Activated CD4-positive, alpha-beta memory T cell treated with anti-CD3 and anti-CD28 coated beads, Interleukin-2, amount 10 ng/mL, durations not matched to agents 7 days and 5 days (primary cell): ENCODE measurements at regions not wholly inside any gene's neighbourhood (a gene's known extent, or its start where the extent isn't known, plus 50 kb on each side); places are given as distances from the start of the nearest gene placed in this dataset.

ENCODE experiments used
- CTCF ChIA-PET: fragments of 350-600 bp; sonication (Branson Sonifier 250); formaldehyde crosslinking; loops from one replicate; lab custom pipeline; 2021; ENCODE audit warnings: antibody characterized with exemption, inconsistent platforms; lab: Charles Lee
- POLR2A ChIA-PET: fragments of 350-600 bp; sonication (Branson Sonifier 250); formaldehyde crosslinking; loops from one replicate; lab custom pipeline; 2021; ENCODE audit warnings: antibody characterized with exemption; lab: Charles Lee
- DNase-seq: peaks from one replicate; pipeline ENCODE4 v3.0.0-alpha.2; 2020
- H3K27ac Mint-ChIP-seq: one replicate; pipeline ENCODE4 v1.8.0; 2021; ENCODE audit warnings: mild to moderate bottlenecking, mixed read lengths
- H3K27me3 Mint-ChIP-seq: one replicate; pipeline ENCODE4 v1.8.0; 2021; ENCODE audit warnings: mixed read lengths
- H3K36me3 Mint-ChIP-seq: one replicate; pipeline ENCODE4 v1.8.0; 2021; ENCODE audit warnings: low read depth, mixed read lengths
- H3K4me1 Mint-ChIP-seq: one replicate; pipeline ENCODE4 v1.8.0; 2021; ENCODE audit warnings: mixed read lengths
- H3K4me3 Mint-ChIP-seq: one replicate; pipeline ENCODE4 v1.8.0; 2021; ENCODE audit warnings: mild to moderate bottlenecking, mixed read lengths
- H3K9me3 Mint-ChIP-seq: one replicate; pipeline ENCODE4 v1.8.0; 2021; ENCODE audit warnings: mixed read lengths

- no peaks in the 10 kb centered on the region for H3K4me1 Mint-ChIP-seq
- H3K36me3 Mint-ChIP-seq, result no peaks in the 10 kb centered on the region
- ChIA-PET CTCF (no interaction called here), POLR2A (no interaction called here)
- H3K4me3 Mint-ChIP-seq, result no peak overlapping the region
- no peaks in the 10 kb centered on the region for H3K27me3 Mint-ChIP-seq
- no peak for DNase-seq
- H3K9me3 Mint-ChIP-seq, result peaks cover 3% of the 10 kb centered on the region
- no peak overlapping the region for H3K27ac Mint-ChIP-seq
Observed at GRCh38 chr19:30314056-30314804, 58.0 kb upstream of the ZNF536 start.

- ChIA-PET CTCF (no interaction called here), POLR2A (no interaction called here)
- no peak overlapping the region for H3K27ac Mint-ChIP-seq
- no peak overlapping the region for H3K4me3 Mint-ChIP-seq
- H3K27me3 Mint-ChIP-seq, result no peaks in the 10 kb centered on the region
- DNase-seq, result no peak
- no peaks in the 10 kb centered on the region for H3K9me3 Mint-ChIP-seq
- no peaks in the 10 kb centered on the region for H3K36me3 Mint-ChIP-seq
- H3K4me1 Mint-ChIP-seq, result no peaks in the 10 kb centered on the region
Observed at GRCh38 chr19:30314805-30315155, 57.4 kb upstream of the ZNF536 start.

GRCh38 chr19:30315159-30315558 lies 57.0 kb upstream of the ZNF536 start:
- H3K4me1 Mint-ChIP-seq, result no peaks in the 10 kb centered on the region
- no peak for DNase-seq
- H3K36me3 Mint-ChIP-seq, result no peaks in the 10 kb centered on the region
- H3K9me3 Mint-ChIP-seq, result no peaks in the 10 kb centered on the region
- CTCF ChIA-PET, result no interaction called here
- H3K4me3 Mint-ChIP-seq, result no peak overlapping the region
- H3K27me3 Mint-ChIP-seq, result no peaks in the 10 kb centered on the region
- H3K27ac Mint-ChIP-seq, result no peak overlapping the region
- POLR2A ChIA-PET, result no interaction called here

GRCh38 chr19:30316000-30316491 lies 56.1 kb upstream of the ZNF536 start:
- Mint-ChIP-seq H3K36me3 (no peaks in the 10 kb centered on the region), H3K27ac (no peak overlapping the region), H3K9me3 (no peaks in the 10 kb centered on the region), H3K27me3 (no peaks in the 10 kb centered on the region), H3K4me1 (no peaks in the 10 kb centered on the region), H3K4me3 (no peak overlapping the region)
- CTCF ChIA-PET, result no interaction called here
- POLR2A ChIA-PET, result no interaction called here
- no peak for DNase-seq

GRCh38 chr19:30316560-30317106 lies 55.6 kb upstream of the ZNF536 start:
- Mint-ChIP-seq H3K27ac (no peak overlapping the region), H3K27me3 (no peaks in the 10 kb centered on the region), H3K36me3 (no peaks in the 10 kb centered on the region), H3K4me1 (no peaks in the 10 kb centered on the region), H3K9me3 (no peaks in the 10 kb centered on the region), H3K4me3 (no peak overlapping the region)
- no peak for DNase-seq
- CTCF ChIA-PET, result no interaction called here
- POLR2A ChIA-PET, result no interaction called here

GRCh38 chr19:30317403-30317802 lies 54.8 kb upstream of the ZNF536 start:
- Mint-ChIP-seq H3K9me3 (no peaks in the 10 kb centered on the region), H3K4me1 (no peaks in the 10 kb centered on the region), H3K27me3 (no peaks in the 10 kb centered on the region), H3K36me3 (no peaks in the 10 kb centered on the region), H3K27ac (no peak overlapping the region), H3K4me3 (no peak overlapping the region)
- DNase-seq, result no peak
- ChIA-PET CTCF (no interaction called here), POLR2A (no interaction called here)

GRCh38 chr19:30318261-30318660 lies 53.9 kb upstream of the ZNF536 start:
- CTCF ChIA-PET, result no interaction called here
- no peak for DNase-seq
- H3K9me3 Mint-ChIP-seq, result no peaks in the 10 kb centered on the region
- no peak overlapping the region for H3K4me3 Mint-ChIP-seq
- no peaks in the 10 kb centered on the region for H3K27me3 Mint-ChIP-seq
- no peaks in the 10 kb centered on the region for H3K4me1 Mint-ChIP-seq
- no peak overlapping the region for H3K27ac Mint-ChIP-seq
- H3K36me3 Mint-ChIP-seq, result no peaks in the 10 kb centered on the region
- POLR2A ChIA-PET, result no interaction called here

GRCh38 chr19:30318936-30319335 lies 53.2 kb upstream of the ZNF536 start:
- Mint-ChIP-seq H3K4me1 (no peaks in the 10 kb centered on the region), H3K36me3 (no peaks in the 10 kb centered on the region), H3K9me3 (peaks cover 1% of the 10 kb centered on the region), H3K27me3 (no peaks in the 10 kb centered on the region), H3K27ac (no peak overlapping the region), H3K4me3 (no peak overlapping the region)
- POLR2A ChIA-PET, result no interaction called here
- no peak for DNase-seq
- CTCF ChIA-PET, result no interaction called here

- Mint-ChIP-seq H3K36me3 (no peaks in the 10 kb centered on the region), H3K4me3 (no peak overlapping the region), H3K4me1 (no peaks in the 10 kb centered on the region), H3K27me3 (no peaks in the 10 kb centered on the region), H3K9me3 (peaks cover 4% of the 10 kb centered on the region), H3K27ac (no peak overlapping the region)
- no peak for DNase-seq
- ChIA-PET POLR2A (no interaction called here), CTCF (no interaction called here)
Observed at GRCh38 chr19:30319411-30319810, 52.8 kb upstream of the ZNF536 start.

GRCh38 chr19:30319876-30320275 lies 52.3 kb upstream of the ZNF536 start:
- POLR2A ChIA-PET, result no interaction called here
- no peak for DNase-seq

GRCh38 chr19:30320466-30320865 lies 51.7 kb upstream of the ZNF536 start:
- Mint-ChIP-seq H3K27ac (no peak overlapping the region), H3K4me1 (no peaks in the 10 kb centered on the region), H3K9me3 (peaks cover 4% of the 10 kb centered on the region), H3K4me3 (no peak overlapping the region), H3K27me3 (no peaks in the 10 kb centered on the region), H3K36me3 (no peaks in the 10 kb centered on the region)
- no peak for DNase-seq
- CTCF ChIA-PET, result no interaction called here
- POLR2A ChIA-PET, result no interaction called here

More at GRCh38 chr19:30319876-30320275, 52.3 kb upstream of the ZNF536 start:
- Mint-ChIP-seq H3K27ac (no peak overlapping the region), H3K27me3 (no peaks in the 10 kb centered on the region), H3K4me1 (no peaks in the 10 kb centered on the region), H3K4me3 (no peak overlapping the region), H3K9me3 (peaks cover 4% of the 10 kb centered on the region), H3K36me3 (no peaks in the 10 kb centered on the region)
- CTCF ChIA-PET, result no interaction called here

- Mint-ChIP-seq H3K4me3 (no peak overlapping the region), H3K27ac (no peak overlapping the region), H3K36me3 (no peaks in the 10 kb centered on the region), H3K4me1 (no peaks in the 10 kb centered on the region), H3K27me3 (no peaks in the 10 kb centered on the region), H3K9me3 (peaks cover 4% of the 10 kb centered on the region)
- CTCF ChIA-PET, result no interaction called here
- POLR2A ChIA-PET, result no interaction called here
- no peak for DNase-seq
Observed at GRCh38 chr19:30320916-30321315, 51.3 kb upstream of the ZNF536 start.
